GM18508 (cell line): ENCODE measurements at regions not wholly inside any gene's neighbourhood (a gene's known extent, or its start where the extent isn't known, plus 50 kb on each side); places are given as distances from the start of the nearest gene placed in this dataset.

Experiments
- ATAC-seq: cut with Tn5 transposase; IDR thresholded peaks from one replicate; pipeline ENCODE4 v1.9.1; 2021; ENCODE audit warnings: moderate number of reproducible peaks; ENCODE audit not compliant: insufficient read depth, unreplicated experiment

GRCh38 chr5:86765778-86766502 is 148.2 kb downstream of the COX7C start:
- no peak for ATAC-seq

GRCh38 chr5:86768699-86769202 is 151.0 kb downstream of the COX7C start:
- no peak for ATAC-seq

- no peak for ATAC-seq
These were observed 162.3 kb downstream of the COX7C start for GRCh38 chr5:86780018-86780417.

- no peak for ATAC-seq
These were observed 169.2 kb downstream of the COX7C start for GRCh38 chr5:86786955-86787354.

DNA sequence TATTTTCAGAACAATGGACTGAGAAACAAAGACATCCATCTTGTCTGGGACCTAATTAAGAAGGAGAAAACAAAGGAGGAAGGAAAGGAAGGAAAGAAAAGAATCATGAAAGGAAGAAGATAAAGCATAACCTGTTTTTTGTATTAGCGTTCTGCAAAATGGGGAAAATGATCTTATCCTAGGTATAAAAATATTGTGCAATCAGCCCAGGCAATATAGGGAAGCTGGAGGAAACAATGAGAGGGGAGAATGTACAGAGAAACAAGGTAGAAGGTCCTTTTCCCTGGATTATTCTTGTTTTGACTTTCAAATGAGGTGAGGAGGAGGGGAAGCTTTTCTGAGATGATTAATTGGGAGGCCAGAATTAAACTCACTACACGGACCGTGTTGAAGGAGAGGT is 177.9 kb downstream of the COX7C start:
- ATAC-seq = no peak

DNA sequence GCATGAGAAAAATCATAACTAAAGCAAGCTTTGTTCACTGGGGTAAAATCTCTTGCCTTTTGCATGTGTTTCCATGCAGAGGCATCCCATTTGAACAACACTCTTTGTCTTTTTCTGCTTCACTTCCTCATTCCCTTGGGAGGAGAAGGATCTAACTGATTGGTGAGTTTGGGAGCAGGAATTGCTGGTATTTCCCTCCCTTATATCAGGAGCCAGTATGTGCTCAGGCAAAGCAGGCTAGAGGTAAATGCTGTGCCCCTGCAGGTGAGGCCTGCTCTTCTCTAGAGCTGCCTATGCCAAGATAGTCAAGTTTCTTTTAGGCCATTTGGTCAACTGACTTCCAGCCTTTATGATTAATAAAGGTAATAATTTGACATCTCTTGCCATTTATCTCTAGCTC is 179.9 kb downstream of the COX7C start:
- no peak for ATAC-seq

- ATAC-seq = no peak
These were observed 188.5 kb downstream of the COX7C start for GRCh38 chr5:86806206-86806605.

DNA sequence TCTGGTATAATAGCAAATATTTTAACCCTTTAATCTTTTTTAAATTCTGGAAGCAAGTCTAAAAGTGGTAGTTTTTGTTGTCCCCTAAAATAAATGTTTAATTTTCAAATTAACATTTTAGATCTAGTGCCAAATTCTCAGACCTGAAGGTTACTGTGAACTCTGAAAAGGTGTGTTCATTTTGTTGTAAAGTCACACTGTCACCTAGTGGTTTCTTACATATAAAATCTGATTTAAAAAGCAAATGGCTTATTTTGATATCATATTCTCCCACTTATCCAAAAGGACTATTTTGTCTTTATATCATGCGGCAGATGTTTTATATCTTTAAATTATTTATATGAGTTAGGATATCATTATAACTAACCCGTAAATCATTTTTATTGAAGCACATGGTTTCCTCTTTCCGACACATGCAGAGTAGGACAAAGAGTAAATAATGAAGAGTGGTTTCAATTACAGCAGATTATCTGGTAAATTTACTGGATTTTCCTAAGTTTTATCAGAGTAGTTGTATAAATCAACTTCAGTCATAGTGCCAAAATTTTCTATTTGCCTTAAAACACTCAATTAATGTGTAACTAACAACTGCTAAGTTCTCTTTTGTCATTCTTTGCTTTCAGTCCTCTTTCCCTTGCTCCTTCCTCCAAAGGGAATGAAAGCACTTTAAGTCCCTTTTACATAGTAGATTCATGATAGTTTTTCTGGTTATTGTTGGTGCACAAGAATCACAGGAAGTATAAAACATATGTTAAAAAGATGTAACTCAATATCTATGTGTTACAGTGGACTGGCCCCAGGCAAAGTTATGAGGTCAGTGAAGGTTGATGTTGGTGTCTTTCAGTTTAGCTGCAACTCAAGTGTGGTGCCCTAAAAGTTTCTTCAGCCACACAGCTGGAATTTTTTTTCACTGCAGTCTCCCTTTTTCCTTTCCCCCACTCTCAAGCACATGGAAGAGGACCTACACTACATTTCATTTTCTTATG is 189.6 kb downstream of the COX7C start:
- ATAC-seq = no peak

DNA sequence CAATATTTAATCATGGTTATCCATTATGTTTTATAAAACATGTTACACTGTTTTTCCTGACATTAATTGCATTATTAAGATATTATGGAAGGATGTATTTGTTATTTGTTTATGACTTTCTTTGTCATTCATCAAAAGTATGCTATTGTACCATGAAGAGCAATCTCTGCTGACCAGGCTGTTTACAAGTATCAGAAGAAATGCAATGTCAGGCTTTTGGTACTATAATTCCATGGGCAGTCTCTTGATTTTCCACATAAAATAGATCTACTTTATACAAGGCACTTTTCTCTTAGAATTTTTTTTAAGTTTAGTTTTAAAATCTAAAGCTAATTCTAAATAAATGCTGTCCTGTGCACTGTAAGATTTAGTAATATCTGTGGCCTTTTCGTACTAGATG is 196.6 kb downstream of the COX7C start:
- no peak for ATAC-seq

DNA sequence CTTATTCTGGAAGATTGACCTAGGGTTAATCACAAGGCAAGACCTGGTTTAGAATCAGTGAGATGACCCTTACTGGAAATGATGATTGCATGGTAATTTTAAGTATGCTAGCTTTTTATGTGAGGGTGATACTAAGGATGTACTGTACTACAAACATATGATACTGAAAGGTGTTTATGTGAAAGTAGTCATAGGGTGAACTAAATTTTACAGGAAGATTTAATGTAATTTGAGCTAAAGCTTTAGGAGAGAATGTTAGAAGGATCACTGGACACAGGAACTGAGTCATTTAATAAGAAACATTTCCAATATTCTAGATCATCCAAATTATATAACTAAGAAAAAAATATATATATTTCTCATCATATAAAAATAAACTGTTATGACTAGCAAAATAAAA is 197.2 kb downstream of the COX7C start:
- no peak for ATAC-seq

DNA sequence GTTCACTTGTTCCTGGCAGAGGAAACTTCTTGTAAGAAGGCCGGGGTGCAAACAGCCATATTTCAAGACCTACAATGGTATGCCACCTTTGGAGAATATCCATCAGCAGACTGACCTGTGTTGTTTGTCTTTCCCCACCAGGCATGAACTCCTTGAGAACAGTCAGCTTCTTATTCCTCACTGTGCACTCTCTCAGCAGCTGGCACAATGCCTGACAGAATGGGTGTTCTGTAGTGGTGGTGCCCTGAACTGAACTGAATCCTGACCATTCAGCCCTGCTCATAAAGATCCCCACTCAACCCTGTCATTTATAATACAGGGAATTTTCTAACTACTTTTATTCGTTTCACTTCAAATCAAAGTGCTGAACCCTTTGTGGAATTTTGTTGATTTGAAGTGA is 206.9 kb downstream of the COX7C start:
- no peak for ATAC-seq

DNA sequence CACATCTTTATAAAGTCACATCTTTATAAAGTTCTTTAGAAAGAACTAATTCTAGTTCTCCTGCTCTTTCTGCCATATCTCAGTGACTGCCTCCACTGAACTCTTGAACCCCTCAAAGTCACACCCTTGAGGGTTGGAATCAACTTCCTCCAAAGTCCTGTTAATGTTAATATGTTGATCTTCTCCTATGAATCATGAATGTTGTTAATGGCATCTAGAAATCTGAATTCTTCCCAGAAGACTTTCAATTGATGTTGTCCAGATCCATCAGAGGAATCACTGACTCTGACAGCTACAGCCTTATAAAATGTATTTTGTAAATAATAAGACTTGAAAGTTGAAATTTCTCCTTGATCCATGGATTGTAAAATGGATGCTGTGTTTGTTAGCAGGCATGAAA is 213.4 kb downstream of the COX7C start:
- no peak for ATAC-seq

DNA sequence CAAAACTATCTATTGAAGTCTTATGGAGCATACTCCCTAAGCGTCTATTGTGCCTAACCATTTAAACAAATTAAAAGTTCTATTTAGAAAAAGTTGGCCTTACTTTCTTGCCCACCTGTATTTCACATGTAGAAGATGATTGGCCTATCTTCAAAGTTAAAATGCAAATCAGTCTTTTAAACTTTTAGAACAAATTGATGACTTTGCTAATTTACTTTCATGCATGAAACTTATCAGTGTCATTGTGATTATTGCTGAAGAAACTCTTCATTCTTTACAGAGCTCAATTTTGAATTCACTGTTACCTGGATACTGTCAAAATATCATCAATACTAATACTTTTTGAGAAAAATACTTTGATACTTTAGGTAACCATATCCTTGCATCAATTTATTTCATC is 216.1 kb downstream of the COX7C start:
- no peak for ATAC-seq

GRCh38 chr5:86837610-86838009 is 219.9 kb downstream of the COX7C start:
- ATAC-seq = no peak

GRCh38 chr5:86838083-86838482 is 220.3 kb downstream of the COX7C start:
- no peak for ATAC-seq

DNA sequence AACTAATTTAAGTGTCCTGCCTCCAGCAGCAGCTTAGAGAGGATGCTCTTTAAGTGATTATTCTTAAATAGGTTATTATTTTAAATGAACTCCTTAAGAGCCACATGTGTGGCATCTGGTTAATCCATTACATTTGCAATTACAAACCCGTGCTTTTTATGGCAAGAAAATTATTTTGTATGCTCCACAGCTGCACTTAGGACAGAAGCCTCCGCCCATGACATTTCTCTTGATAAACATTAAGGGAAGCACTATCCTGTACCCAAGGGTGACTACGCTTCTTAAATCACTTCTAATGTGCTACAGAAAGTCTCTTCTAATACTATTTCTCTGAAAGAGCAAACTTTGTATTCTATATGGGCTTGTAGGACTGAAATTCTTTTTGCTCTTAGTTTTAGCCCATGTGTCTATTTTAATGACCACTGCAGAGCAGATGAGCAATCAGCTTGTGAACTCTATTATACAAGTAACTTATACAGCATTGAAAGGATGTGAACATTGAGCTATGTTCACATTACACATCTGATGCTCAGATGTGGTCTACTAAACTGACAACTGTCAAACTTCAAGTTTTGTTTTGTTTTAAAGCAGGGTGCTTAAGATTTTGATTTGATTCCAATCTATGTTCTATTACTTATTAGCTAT is 223.4 kb downstream of the COX7C start:
- no peak for ATAC-seq

DNA sequence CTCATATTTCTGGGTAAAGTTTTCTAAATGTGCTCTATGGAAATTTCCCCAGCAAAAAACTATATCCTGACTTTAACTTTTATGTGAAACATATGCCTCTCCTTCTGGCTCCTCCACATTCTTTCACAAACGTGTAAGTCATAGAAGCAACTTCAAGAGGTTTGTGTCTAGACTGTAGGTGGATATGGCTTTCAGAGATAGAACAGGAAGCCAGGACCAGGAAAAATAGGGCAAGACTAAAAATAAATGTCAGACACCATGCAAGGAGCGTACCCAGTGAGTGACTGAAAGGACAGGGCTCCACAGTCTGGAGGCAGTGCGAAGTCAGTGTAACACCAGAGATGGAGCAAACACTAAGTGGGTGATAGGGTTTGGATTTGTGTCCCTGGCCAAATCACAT is 240.7 kb downstream of the COX7C start:
- ATAC-seq = no peak

- no peak for ATAC-seq
These were observed 243.8 kb downstream of the COX7C start for GRCh38 chr5:86861512-86861911.

- no peak for ATAC-seq
These were observed 244.4 kb downstream of the COX7C start for GRCh38 chr5:86862093-86862492.

GRCh38 chr5:86864051-86864450 is 246.3 kb downstream of the COX7C start:
- no peak for ATAC-seq

- ATAC-seq = no peak
These were observed 247.6 kb downstream of the COX7C start for GRCh38 chr5:86865256-86865785.
